NCI-H526 (cell line): ENCODE measurements at regions not wholly inside any gene's neighbourhood (a gene's known extent, or its start where the extent isn't known, plus 50 kb on each side); places are given as distances from the start of the nearest gene placed in this dataset.

Source experiments
- DNase-seq, 2 experiments: peaks; one replicate each; lab custom pipeline; 2025; lab: John Stamatoyannopoulos, UW

DNA sequence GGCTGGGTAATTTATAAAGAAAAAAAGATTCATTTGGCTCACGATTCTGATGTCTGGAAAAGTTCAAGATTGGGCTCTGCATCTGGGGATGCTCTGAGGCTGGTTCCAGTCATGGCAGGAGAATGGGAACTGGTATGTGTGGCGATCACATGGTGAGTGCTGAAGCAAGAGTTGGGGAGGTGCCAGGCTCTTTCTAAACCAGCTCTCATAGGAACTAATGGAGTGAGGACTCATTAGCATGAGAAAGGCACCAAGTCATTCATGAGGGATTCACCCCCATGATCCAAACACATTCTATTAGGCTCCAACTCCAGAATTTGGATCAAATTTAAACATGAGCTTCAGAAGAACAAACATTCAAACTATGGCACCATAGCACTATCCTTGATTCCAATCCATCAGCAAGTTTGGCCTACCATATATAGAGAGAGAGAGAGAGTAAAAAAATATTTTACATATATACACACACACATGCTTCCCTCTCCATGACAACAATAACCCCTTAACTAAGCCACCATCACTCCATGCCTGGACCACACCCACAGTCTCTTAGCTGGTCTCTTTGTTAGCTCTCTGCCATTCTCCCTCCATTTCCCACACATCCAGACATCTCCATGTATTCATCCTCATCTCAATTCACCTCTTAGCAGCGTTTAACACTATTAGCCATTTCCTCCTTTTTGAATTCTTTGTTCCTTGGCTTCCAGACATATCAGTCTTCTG lies 57.9 kb downstream of the NPY start:
- no peak for DNase-seq

DNA sequence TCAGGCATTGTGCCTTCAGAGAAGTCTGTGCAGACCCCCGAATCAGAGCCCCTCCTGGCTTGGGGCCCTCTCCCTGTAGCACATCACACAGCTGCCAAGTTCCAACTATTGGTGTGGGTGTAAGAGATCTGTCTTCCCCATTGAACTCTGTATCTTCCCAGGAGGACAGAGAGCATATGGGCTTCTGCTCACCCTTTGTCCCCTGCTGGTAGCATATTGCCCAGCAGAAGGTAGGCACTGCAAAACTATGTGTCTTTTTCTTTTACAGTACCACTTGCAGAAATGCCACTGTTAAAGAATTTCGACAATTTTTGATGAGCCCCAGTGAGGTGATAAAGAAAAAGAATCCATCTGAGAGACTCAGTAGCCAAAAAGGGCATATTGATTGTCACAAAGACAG lies 59.6 kb downstream of the NPY start:
- DNase-seq: no peak

- DNase-seq: no peak
Measured at GRCh38 chr7:24346129-24346528, 62.1 kb downstream of the NPY start.

GRCh38 chr7:24346716-24347115 lies 62.7 kb downstream of the NPY start:
- no peak for DNase-seq

DNA sequence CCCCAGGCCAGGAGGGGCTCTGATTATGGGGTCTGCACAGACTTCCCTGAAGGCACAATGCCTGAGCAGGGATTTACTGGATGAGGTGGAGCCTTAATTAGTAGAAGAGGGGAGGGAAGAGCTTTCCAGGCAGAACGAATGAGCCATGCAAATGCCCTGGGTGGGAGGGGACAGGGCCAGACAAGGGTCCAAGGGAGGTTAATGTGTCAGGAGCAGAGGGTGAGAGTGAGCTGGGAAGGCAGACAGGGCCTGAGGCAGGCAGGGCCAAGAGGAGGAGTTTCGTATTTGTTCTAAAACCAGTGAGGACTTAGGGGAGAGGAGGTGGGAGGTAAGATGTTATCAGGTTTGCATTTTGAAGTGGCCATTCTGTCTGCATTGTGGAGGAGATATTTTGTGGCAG lies 65.3 kb downstream of the NPY start:
- DNase-seq: peak in 1 of 2 experiments; percentile 1

GRCh38 chr7:24354456-24354855 lies 70.5 kb downstream of the NPY start:
- no peak for DNase-seq

GRCh38 chr7:24356718-24357386 lies 72.9 kb downstream of the NPY start:
- no peak for DNase-seq

DNA sequence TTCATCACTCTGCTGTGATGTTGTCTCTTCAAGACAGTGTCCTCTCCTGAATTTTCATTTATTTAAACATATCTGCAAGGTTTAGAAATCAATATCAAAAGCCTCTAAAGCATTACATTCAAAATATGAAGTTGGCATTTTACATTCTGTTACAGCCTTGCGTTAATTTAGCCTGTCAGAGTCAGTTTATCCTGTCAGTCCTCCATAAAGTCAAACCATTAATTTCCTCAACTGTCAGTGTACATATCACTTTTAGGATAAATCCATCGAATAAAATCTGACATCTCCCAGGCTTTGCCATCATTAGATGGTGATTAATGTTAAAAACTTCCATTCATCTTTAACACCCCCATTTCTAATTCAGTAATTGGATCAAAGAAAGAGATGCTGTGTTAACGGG lies 77.0 kb downstream of the NPY start:
- DNase-seq: no peak

DNA sequence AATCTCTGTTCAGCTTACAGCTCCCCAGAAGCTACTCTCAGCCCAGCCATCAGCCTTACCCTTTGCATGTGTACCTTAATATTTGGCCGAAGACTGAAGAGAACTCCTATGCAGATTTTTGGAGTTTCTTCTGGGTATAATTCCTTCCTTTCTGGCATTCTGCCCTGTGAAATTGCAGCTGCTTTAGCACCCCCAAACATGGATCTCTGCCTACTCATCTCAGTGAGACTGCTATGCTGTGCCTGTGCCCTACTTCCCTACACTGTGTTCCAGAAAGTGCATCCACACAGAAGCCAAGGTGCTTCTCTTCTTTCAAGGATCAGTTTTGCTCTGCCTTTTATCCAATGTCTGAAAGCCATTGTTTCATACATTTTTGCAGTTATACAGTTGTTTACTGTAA lies 81.6 kb downstream of the NPY start:
- DNase-seq: no peak

DNA sequence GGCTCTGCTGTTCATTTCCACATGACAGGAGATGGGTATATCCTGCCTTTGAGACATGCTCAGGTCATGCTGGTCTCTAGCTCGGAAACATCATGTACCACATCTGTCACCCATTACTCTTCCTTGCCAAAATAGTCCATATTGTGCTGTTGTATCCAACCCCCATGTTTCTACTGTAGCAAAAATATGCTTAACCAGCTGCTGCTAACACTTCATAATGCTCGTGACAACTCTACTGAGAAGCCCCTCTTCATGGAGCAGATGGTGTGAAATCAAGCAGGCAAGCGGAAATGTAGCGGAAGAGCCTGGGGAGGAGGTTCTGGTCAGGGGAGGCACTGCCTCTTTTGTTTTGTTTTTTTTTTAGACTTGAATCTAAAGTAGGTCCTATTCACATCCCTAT lies 82.9 kb downstream of the NPY start:
- no peak for DNase-seq

- no peak for DNase-seq
Measured at GRCh38 chr7:24368161-24368560, 84.2 kb downstream of the NPY start.

DNA sequence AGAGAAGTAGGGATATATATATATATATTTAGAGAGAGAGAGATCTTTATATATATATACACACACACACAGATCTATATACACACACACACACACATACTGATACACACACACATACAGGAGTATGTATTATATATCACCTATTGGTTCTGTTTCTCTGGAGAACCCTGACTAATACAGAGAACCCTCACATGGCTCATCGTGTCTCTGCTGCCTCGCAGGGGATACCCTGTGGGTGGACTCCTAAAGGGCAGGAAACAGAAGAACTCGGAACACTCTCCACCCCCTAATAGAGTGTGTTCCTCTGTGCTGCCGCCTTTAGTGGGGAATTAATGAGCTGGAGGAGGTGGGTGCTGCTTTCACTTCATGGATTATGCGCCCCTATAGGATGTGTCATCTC lies 86.6 kb downstream of the NPY start:
- DNase-seq: no peak

- DNase-seq: no peak
Measured at GRCh38 chr7:24372961-24373955, 89.3 kb downstream of the NPY start.

DNA sequence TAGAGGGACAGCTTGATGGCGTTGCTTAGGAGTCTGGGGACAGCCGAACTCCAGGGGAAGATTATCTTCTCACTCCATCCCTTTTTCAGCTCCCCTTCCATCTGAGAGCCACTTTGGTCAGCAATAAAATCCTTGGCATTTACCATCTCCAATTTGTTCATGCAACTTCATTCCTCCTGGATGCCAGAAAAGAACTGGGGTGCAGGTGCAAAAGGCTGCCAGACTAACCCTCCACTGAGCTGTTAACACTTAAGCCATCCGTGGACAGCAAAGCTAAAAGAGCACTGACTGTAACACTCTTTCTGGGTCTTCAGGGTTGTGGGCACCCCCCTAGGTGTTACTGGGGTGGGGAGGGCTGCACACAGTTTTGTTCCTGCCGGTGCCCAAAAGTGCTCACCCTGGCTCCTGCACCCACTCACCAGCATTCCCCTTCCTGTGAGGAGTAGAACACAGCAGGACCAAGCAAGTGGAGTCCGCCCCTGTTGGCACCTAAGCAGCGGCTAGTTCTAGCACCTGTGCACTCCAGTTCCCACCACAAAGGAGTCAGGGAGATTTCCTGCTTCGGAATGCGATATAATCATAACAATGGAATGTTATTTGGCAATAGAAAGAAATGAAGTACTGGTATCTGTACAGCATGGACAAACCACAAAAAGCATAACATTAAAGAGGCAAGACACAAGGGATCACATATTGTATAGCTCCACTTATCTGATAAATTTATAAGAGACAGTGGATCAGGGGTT lies 95.1 kb downstream of the NPY start:
- no peak for DNase-seq

GRCh38 chr7:24381894-24382505 lies 98.0 kb downstream of the NPY start:
- peak in 1 of 2 experiments; percentile 17 for DNase-seq

DNA sequence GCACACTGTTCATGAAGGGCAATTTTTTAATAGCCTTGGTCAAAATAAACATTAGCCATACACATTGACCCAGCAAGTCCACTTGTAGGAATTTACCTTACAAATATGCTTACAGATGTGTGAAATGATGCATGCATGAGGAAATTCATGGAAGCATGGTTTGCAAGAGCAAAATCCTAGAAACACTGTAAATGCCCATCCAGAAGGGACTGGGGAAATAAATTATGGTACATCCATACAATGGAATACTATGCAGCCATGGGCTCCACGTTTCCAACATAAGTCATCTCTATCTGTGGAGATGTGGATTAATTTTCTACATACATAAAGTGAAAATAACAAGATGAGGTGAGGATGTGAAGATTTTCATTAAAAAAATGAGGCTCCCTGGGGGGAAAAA lies 99.1 kb downstream of the NPY start:
- DNase-seq: no peak

DNA sequence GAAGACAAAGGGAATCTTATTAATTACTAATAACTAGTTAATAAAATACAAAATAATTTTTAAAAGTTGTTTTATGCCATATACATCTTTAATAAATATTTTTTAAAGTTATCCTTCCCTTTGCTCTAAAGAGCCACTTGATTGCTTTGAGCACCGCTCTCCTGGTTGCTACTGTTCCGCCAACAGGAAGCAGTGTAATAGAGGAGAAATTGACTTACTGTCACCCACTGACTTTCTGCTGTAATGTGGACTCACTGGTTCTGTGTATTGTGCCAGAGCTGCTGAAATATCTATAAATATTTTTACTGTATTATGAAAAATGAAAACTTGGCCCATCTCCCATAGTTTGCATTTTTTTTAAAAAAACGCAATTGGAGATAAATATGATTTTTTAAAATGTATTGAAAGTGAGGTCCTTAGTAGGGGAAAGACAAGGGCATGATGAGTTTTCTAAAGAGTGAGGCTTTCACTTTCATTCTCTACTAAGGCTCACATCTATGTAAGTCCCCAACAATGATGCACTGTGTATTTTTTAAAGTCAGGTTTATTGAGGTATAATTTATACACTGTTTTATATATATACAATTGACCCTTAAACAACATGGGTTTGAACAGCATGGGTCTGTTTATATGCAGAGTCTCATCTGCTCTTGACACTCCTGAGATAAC lies 100.5 kb downstream of the NPY start:
- no peak for DNase-seq

- peak; percentile 17 to 35 for DNase-seq
Measured at GRCh38 chr7:24388212-24388611, 104.2 kb downstream of the NPY start.

- DNase-seq: no peak
Measured at GRCh38 chr7:24390376-24391157, 106.6 kb downstream of the NPY start.

GRCh38 chr7:24392774-24393173 lies 108.8 kb downstream of the NPY start:
- DNase-seq: no peak
